ENCODE measurements at regions not wholly inside any gene's neighbourhood (a gene's known extent, or its start where the extent isn't known, plus 50 kb on each side); places are given as distances from the start of the nearest gene placed in this dataset.

- H3K9me3 Mint-ChIP-seq (ENCODE audit: unreplicated experiment): peaks cover 1% of the 10 kb centered on the region
- H3K4me3 Mint-ChIP-seq (ENCODE audit: unreplicated experiment): no peak overlapping the region
- no peak overlapping the region for H3K27ac Mint-ChIP-seq (ENCODE audit: unreplicated experiment)
- peaks cover 5% of the 10 kb centered on the region for H3K4me1 Mint-ChIP-seq (ENCODE audit: low read depth, unreplicated experiment)
- peaks cover 9% of the 10 kb centered on the region for H3K36me3 Mint-ChIP-seq (ENCODE audit: unreplicated experiment)
- no peak for DNase-seq
- no peak for TF ChIP-seq CTCF (IDR thresholded peaks at IDR 0.05; ENCODE audit: partially characterized antibody, unreplicated experiment)
- H3K27me3 Mint-ChIP-seq (ENCODE audit: unreplicated experiment): peaks cover 6% of the 10 kb centered on the region
These were observed 274.5 kb upstream of the ID2 start for GRCh38 chr2:8407332-8407731.

- Mint-ChIP-seq H3K4me3 (ENCODE audit: unreplicated experiment) (no peak overlapping the region), H3K27me3 (ENCODE audit: unreplicated experiment) (peaks cover 6% of the 10 kb centered on the region), H3K36me3 (ENCODE audit: unreplicated experiment) (peaks cover 4% of the 10 kb centered on the region), H3K9me3 (ENCODE audit: unreplicated experiment) (peaks cover 1% of the 10 kb centered on the region), H3K27ac (ENCODE audit: unreplicated experiment) (no peak overlapping the region), H3K4me1 (ENCODE audit: low read depth, unreplicated experiment) (peaks cover 5% of the 10 kb centered on the region)
- DNase-seq: no peak
- TF ChIP-seq CTCF (IDR thresholded peaks at IDR 0.05; ENCODE audit: partially characterized antibody, unreplicated experiment): no peak
These were observed 273.0 kb upstream of the ID2 start for GRCh38 chr2:8408560-8409460.

GRCh38 chr2:8409461-8410260, 272.2 kb upstream of the ID2 start:
- peak; percentile 34 for DNase-seq
- Mint-ChIP-seq H3K36me3 (ENCODE audit: unreplicated experiment) (no peaks in the 10 kb centered on the region), H3K4me3 (ENCODE audit: unreplicated experiment) (no peak overlapping the region), H3K27me3 (ENCODE audit: unreplicated experiment) (peaks cover 6% of the 10 kb centered on the region), H3K4me1 (ENCODE audit: low read depth, unreplicated experiment) (peaks cover 5% of the 10 kb centered on the region), H3K27ac (ENCODE audit: unreplicated experiment) (no peak overlapping the region), H3K9me3 (ENCODE audit: unreplicated experiment) (peaks cover under 1% of the 10 kb centered on the region)
- TF ChIP-seq CTCF (IDR thresholded peaks at IDR 0.05; ENCODE audit: partially characterized antibody, unreplicated experiment): no peak

- H3K9me3 Mint-ChIP-seq (ENCODE audit: unreplicated experiment): no peaks in the 10 kb centered on the region
- TF ChIP-seq CTCF (IDR thresholded peaks at IDR 0.05; ENCODE audit: partially characterized antibody, unreplicated experiment): no peak
These were observed 269.8 kb upstream of the ID2 start for GRCh38 chr2:8412082-8412481.

More at GRCh38 chr2:8412082-8412481, 269.8 kb upstream of the ID2 start:
- Mint-ChIP-seq H3K27ac (ENCODE audit: unreplicated experiment) (no peak overlapping the region), H3K4me1 (ENCODE audit: low read depth, unreplicated experiment) (peaks cover 5% of the 10 kb centered on the region), H3K27me3 (ENCODE audit: unreplicated experiment) (peaks cover 6% of the 10 kb centered on the region), H3K36me3 (ENCODE audit: unreplicated experiment) (no peaks in the 10 kb centered on the region), H3K4me3 (ENCODE audit: unreplicated experiment) (no peak overlapping the region)
- DNase-seq: no peak
